ENCODE measurements at regions not wholly inside any gene's neighbourhood (a gene's known extent, or its start where the extent isn't known, plus 50 kb on each side); places are given as distances from the start of the nearest gene placed in this dataset.
"Not testable (repeated sequence)": the region's sequence is repeated elsewhere in the genome, so short reads cannot be mapped to it uniquely, and the experiment has no call there.

DNA sequence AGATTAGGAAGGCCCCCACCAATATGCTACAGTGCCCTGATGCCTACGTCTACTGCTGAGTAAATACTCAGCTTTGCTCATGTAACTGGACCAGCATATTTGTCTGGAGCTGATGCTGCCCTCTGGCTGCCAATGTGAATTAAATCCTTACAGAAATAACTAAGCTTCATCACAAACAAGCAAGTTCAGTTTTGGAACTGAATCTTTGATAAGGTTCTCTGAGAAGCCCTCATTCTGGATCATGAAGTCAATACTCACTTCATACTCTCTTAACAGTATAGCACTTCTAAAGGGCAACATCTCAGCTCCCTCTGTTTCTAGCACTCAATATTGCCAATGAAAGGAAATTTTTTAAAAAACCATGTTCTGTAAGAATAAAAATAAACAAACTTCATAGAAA is 246.7 kb downstream of the ETV1 start:
- DNase-seq, result peak; percentile 11

DNA sequence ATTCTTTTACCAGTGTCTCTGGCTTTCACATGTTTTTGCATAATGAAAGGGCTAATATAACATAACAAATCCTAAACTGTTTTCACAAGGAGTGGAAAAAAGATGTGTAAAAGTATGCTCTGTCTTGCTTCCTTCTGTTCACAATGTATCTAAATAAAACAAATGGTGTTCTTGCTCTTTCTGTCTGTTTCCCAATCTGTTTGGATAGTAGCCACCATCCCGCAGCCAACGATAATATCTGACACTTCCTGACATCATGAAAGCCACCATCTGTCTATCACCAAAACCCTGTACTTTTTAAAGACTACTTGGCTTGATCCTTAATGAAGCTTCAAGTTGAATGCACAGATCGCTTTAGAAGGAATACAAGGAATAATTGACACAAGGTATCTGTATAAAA is 246.2 kb downstream of the ETV1 start:
- DNase-seq, result no peak

DNA sequence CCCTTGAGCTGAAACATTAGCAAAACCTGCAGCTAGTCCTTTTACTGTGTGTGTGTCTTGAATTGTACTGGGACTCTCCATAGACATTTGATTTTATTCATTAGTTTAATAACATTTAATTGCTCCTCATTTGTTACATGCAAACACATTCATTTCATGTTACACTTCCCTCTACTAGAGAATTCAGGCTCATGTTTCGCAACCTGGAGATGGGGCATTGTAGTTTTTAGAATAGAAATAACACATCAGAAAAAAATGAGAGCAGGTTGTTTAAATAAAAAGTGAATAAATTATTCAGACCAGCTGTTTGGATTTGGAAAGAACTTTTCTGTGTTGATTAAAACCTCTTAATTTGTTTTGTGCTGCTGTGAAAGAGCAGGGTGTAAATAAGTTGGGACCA is 243.9 kb downstream of the ETV1 start:
- DNase-seq, result no peak

DNA sequence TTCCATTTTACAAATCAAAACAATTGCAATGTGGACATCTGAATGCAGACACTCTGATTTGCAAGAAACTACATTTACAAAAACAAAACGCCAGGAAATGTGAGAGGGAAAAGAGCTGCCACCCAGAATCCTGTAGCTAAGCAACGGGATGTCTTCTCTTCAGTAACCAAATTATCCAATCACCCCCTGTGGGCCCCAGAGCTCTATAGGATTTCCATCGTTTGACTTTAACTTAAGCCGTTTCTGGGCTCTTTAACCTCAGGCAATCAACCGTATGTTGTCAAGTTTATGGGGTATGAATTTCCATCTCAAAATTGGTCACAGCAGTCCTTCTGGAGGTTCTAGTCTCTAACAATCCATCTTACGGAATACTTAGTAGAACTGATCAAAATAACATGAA is 240.5 kb downstream of the ETV1 start:
- no peak for DNase-seq

DNA sequence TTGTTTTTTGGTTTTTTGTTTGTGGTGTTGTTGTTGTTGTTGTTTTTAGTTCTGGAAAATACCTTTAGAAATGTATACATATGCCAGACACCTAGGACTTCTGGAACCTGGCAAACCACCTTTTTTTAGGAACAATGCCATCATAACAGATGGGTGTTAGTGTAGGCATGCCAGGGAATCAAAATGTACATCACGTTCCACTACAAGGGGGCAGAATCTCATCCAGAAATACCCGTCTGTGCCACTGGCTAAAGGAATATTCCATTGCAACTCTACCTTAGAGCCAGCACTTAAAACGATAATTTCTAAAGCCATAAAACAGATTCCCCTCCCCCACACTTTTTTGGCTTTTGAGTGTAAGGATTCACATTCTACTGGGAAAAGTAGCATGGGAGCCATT is 239.8 kb downstream of the ETV1 start:
- no peak for DNase-seq

DNA sequence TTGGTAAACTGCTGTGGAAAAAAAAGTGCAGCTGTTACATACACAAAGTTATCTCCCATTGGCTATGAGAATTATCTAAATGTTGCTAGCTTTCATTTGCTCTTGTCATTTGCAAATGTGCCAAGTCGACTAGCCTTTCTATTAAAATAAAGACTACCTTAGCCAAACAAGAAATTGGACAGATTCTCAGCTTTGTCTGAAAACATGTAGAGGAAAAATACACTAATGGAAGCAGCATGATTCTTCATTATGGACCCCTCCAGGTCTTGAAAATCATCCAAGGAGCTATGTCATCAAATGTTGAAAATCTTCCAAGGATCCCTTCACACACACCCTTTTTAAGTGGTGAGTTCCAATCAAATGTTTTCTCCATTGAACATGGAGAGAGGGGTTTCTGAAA is 237.7 kb downstream of the ETV1 start:
- DNase-seq, result no peak

DNA sequence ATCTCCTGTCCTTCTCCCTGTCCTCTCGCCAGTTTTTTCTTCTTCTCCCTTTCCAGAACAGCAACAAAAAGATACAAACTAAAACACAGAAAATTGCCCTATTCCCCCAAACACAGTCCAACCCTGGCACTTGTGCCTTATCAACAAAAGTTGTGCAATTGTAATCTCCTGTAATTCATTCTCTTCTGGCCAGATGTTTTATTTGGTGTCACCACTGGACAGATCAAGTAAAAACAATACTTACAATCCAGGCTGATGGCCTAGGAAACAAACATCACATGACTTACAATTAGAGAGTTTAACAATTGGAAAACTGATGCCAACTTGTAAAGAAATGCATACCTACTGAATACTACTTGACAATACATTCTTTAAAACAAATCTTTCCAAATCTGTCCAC is 231.6 kb downstream of the ETV1 start:
- DNase-seq, result no peak

DNA sequence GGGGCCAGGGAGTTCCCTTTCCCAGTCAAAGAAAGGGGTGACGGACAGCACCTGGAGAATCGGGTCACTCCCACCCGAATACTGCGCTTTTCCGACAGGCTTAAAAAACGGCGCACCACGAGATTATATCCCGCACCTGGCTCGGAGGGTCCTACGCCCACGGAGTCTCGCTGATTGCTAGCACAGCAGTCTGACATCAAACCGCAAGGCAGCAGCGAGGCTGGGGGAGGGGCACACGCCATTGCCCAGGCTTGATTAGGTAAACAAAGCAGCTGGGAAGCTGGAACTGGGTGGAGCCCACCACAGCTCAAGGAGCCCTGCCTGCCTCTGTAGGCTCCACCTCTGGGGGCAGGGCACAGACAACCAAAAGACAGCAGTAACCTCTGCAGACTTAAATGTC is 223.6 kb downstream of the ETV1 start:
- not testable (repeated sequence) for DNase-seq

DNA sequence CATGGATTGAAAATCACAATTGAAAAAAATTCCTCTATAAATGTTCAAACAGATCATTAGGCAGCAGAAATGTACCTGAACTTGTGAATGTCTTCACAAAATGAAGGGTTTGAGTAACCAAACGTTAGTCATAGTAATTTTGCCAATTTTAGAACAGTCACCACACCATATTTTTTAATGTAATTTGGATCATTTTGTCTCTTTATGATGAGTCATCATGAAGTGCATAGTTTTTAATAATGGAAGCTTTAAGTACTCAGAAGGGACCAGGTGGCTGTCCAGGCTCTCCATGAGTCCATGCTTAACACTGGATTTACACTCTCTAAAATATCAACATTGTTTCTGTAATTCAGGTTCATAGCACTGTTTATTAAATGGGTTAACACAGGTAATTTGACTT is 219.2 kb downstream of the ETV1 start:
- no peak for DNase-seq

DNA sequence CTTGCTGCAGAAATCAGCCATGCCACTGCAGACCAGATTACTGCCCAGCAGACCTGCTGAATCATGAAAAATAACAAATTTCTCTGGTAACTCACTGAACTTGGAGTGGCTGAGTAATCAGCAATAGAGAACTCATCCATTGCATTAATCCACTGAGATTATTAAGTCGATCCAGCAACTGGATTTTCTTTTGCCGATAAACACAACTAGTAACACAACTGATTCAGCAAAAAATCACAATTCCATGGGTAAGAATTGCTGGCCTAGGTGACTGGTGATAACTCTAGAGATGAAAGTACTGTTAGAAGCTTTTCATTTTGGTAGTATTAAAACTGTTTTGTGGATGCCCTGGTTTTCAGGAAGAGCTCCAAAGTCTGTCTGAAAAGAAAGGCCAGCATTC is 214.5 kb downstream of the ETV1 start:
- no peak for DNase-seq

DNA sequence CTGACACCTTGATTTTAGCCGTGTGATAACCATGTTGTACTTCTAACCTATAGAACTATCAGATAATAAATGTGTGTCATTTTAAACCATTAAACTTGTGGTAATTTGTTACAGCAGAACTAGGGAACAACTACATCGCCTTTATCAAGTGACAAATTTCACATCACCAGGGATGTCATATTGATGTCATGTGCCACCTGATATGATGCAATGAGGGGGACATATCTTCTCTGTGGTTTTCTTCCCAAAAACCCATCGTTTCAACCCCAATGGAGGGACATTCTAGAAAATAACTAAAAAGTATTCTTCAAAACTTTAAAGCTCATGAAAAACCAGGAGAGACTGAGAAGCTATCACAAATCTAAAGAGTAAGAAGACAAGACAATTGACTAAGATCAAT is 212.2 kb downstream of the ETV1 start:
- no peak for DNase-seq

DNA sequence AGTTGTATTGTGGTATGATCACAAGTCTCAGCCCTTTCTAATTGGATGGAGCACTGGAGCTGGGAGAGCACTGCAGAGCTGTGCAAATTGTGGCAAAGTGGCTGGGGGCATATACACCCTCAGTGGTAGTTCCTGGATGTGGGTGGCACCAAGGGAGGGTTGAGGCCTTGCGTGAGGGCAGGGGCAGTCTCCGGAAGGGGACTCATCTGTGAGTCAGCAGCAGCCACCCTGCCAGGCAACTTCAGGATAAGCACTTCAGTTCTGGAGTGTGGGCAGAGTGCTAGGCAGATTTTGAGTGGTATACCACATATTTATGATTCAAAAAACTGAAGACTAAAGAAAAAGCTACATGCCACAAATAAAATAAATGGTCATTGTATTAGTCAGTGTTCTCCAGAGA is 210.5 kb downstream of the ETV1 start:
- DNase-seq, result no peak

DNA sequence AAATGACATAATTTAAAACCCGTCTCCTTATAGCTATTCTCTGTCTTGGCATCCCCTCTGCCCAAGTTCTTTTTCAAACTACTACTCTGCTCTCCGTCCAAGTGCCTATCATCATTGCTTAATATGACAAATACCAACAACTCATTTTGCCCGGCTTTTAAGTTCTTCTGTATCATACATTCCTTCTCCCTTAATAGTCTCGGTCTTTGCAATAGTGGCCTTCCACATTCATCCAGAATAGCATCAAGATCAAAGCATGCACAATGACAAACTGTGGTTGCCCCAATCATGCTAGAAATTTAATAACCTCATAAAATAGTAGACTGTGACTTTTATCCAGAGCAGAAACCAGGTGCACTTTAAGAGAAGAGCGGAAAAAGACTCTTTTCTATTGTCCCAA is 198.9 kb downstream of the ETV1 start:
- DNase-seq, result no peak

DNA sequence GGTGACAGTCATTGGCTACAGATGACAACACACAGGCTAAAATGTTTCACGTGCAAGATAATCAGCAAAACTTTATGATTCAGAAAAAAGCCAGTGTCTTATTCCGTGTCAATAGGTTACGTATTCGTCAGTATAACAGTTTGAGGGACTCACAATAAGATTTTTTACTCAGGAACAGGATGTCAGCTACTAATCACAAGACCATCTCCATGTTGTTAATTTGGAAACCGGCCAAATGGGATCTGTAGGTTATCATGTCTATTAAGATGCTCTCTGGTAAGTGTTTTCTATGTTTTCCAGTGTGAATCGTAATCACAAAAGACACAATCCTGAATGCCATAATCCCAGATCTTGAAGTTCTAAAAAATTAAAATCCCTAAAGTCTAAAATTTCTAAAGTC is 197.3 kb downstream of the ETV1 start:
- DNase-seq, result no peak

DNA sequence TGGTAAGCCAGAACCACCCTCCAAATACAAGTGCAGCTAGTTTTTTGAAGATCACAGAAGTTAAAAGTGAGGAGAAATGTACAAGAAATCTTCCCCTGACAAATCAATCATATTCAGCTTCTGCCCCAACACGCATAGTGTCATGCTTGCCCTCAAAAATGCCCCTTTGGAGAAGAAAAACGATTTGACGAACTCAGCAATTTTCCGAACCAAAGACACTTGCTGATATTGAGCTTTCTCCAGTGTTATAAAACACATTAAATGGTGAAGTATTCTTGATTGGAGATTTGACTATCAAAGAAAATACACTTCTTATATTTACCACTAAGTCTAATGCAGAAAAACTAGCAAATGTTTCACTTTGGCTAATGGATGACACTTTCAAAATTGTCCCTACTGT is 195.5 kb downstream of the ETV1 start:
- DNase-seq, result no peak

DNA sequence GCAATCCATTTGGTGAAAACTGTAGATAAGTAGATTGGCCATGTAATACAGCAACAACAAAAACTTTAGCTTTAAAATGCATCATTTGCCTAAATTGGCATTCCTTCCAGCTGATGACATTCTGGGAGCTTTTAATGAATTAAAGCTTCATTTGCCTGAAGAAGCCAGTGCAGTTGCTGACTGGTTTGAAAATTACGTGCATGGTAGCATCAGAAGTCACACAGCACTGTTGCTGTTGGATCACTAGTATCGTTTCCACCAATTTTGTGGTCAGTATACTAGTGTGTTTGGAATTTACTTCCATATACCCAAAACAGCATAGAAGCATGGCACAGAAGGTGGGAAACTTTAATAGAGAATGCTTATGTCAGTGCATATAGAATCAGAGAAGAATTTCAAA is 194.9 kb downstream of the ETV1 start:
- DNase-seq, result no peak

DNA sequence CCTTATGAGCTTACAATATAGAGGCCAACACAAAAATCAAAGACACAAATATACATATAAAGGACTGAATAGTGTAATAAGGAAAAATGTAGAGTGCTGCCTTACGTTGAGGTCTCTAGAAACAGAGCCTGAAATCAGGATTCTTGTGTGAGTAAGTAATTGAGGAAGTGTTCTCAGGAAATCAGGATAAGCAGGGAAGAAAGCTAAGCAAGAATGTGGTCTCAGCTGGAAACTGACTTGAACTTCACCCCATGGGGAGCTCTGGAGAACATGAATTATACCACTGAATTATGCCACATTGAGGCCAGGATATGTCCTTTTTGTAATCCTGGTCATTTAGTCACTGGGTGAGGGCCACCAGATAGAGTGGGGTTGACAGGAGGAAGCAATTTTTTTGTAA is 191.9 kb downstream of the ETV1 start:
- no peak for DNase-seq

DNA sequence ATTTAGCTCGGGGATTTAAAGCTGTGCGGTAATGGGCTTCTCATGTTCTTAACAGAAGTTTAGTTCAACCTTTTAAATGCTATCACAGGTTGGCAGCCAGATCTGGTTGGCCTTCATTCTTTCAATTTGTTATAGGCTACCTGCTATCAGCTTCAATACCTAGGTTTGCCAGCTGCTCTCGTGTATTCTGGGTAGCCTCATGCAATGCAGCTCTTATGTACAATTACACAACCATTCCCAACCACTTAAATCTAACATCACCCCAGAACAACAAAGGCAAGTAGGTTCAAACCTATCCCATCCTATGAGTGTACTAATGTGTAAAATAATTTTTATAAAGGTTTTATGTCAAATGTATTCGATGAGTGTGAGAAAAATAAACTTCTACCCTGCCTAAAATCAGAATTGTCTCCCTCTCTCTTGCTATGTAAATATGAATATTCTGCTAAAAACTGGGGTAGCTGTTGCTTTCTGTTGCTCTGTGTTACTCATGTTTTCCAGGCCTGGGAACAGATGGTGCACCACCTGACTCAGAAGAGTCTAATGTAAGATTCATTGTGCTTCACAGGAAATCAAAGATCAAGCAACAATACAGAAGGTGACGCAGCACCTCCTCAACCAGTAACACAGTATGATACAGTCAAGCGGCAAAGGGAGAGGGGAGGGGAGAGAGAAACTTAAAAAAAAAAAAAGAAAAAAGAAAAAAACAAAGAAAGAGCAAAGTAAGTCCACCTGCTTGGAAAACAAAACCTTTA is 188.6 kb downstream of the ETV1 start:
- DNase-seq, result peak; percentile 82

DNA sequence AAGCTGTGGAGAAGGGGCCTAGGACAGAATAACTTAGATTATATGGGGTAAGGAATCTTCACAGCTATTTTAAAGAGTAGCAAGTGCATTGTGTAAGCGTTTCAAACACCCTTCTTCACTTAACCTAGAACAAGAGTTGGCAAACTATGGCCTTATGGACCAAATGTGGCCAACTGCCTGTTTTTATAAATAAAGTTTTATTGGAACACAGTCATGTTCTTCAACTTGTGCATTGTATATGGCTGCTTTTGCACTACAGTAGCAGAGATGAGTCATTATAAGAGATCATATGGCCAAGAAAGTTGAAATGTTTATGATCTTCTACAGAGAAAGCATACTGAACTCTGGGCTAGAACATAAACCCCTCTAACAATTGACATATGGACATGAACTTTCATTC is 187.8 kb downstream of the ETV1 start:
- DNase-seq, result no peak

DNA sequence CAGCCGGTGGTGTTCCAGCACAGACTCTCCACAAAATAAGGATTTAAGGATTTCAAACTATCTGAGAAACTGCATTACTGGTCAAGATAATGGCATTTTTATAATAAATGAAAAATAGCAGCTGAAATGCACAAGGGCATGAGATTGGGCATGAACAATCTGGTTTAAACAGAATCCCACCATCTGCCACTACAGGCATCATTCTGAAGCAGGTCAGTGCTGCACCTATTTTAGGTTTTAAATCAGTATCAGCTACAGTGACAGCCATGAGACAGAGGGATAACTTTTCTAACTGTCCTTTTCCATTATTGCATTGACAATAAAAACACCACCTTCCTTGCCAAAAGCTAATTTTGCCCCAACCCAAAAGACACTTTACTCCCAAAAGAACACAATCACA is 186.8 kb downstream of the ETV1 start:
- DNase-seq, result no peak

DNA sequence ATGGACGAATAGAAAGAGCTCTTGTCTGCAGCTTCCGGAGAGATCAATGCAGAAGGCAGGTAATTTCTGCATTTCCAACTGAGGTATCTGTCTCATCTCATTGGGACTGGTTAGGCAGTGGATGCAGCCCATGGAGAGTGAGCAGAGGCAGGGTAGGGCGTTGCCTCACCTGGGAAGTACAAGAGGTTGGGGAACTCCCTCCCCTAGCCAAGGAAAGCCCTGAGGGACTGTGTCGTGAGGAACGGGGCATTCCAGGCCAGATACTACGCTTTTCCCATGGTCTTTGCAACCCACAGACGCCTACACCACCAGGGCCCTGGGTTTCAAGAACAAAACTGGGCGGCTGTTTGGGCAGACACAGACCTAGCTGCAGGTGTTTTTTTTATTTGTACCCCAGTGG is 186.3 kb downstream of the ETV1 start:
- DNase-seq, result no peak

DNA sequence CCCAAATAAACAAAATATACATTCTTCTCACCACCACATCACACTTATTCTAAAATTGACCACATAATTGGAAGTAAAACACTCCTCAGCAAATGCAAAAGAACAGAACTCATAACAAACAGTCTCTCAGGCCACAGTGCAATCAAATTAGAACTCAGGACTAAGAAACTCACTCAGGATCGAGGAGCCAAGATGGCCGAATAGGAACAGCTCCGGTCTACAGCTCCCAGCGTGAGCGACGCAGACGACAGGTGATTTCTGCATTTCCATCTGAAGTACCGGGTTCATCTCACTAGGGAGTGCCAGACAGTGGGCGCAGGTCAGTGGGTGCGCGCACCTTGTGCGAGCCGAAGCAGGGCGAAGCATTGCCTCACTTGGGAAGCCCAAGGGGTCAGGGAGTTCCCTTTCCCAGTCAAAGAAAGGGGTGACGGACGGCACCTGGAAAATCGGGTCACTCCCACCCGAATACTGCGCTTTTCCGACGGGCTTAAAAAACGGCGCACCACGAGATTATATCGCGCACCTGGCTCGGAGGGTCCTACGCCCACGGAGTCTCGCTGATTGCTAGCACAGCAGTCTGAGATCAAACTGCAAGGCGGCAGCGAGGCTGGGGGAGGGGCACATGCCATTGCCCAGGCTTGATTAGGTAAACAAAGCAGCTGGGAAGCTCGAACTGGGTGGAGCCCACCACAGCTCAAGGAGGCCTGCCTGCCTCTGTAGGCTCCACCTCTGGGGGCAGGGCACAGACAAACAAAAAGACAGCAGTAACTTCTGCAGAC is 183.2 kb downstream of the ETV1 start:
- not testable (repeated sequence) for DNase-seq

DNA sequence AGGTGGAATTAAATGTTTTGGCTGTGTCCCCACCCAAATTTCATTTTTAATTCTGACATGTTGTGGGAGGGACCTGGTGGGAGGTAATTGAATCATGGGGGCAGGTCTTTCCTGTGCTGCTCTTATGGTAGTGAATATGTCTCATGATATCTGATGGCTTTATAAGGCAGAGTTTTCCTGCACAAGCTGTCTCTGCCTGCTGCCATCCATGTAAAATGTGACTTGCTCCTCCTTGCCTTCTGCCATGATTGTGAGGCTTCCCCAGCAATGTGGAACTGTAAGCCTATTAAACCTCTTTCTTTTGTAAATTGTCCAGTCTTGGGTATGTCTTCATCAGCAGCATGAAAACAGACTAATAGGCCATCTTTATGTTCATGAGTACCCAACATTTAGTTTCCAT is 172.2 kb downstream of the ETV1 start:
- DNase-seq, result not testable (repeated sequence)

DNA sequence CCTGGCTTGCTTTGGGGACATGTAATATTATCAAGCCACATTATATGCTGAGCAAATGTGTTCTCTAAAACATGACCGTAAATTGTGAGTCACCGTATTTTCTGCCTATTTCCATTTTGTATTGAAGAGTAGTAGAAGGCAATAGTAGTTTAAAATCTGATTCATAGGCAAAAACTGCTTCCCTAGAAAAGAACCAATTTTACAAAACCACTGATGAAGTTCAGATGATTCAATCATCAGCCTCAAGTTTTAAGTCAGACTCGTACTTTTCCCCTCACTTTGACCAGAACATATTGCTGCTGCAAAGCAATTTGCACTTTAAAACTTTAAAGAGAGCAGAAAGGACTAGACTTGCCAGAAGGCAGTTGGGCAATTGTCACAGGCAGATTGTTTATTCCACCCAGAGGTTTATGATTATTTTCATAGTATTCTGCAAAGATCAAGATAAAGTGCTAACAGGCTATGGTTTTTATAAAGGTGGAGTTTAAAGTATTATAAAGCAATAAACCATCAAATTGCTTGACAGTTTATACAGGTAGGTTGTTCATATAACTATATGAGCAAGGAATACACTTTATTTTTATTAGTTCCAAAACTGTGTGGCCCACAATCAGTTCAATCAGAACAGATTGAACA is 168.2 kb downstream of the ETV1 start:
- DNase-seq, result no peak
